Effector memory CD4-positive, alpha-beta T cell (primary cell): ENCODE measurements at regions not wholly inside any gene's neighbourhood (a gene's known extent, or its start where the extent isn't known, plus 50 kb on each side); places are given as distances from the start of the nearest gene placed in this dataset.

ENCODE experiments used
- DNase-seq, 3 donors: peaks; one replicate each; pipeline ENCODE4 v3.0.0-alpha.2; 2020
- H3K27ac ChIP-seq: 2 replicates; pipeline ENCODE4 v1.7.0; 2013; ENCODE audit warnings: mild to moderate bottlenecking, low read length, moderate library complexity; ENCODE audit not compliant: insufficient read depth, poor library complexity, severe bottlenecking
- H3K27me3 ChIP-seq: replicated peaks from 2 replicates; pipeline ENCODE4 v1.7.0; 2013; ENCODE audit warnings: mild to moderate bottlenecking, low read length; ENCODE audit not compliant: insufficient read depth, control insufficient read depth, poor library complexity, severe bottlenecking
- H3K36me3 ChIP-seq: 2 replicates; pipeline ENCODE4 v1.7.0; 2013; ENCODE audit warnings: mild to moderate bottlenecking, low read length, moderate library complexity; ENCODE audit not compliant: control insufficient read depth, insufficient read depth
- H3K4me1 ChIP-seq: 2 replicates; pipeline ENCODE4 v1.7.0; 2013; ENCODE audit warnings: low read length, mild to moderate bottlenecking; ENCODE audit not compliant: control insufficient read depth, insufficient read depth, poor library complexity, severe bottlenecking
- H3K4me3 ChIP-seq: 2 replicates; pipeline ENCODE4 v1.7.0; 2013; ENCODE audit warnings: low read length, low read depth, mild to moderate bottlenecking; ENCODE audit not compliant: insufficient read depth, poor library complexity, severe bottlenecking
- H3K9me3 ChIP-seq: 2 replicates; pipeline ENCODE4 v1.7.0; 2013; ENCODE audit warnings: mild to moderate bottlenecking, low read length, moderate library complexity; ENCODE audit not compliant: control insufficient read depth

GRCh38 chr15:25181293-25182097, 226.7 kb downstream of the SNRPN start:
- Histone ChIP-seq H3K4me3 (no peak overlapping the region), H3K9me3 (no peaks in the 10 kb centered on the region), H3K36me3 (no peaks in the 10 kb centered on the region), H3K4me1 (no peaks in the 10 kb centered on the region), H3K27me3 (no peaks in the 10 kb centered on the region), H3K27ac (no peak overlapping the region)
- DNase-seq: no peak

- no peaks in the 10 kb centered on the region for H3K9me3 ChIP-seq
- H3K27ac ChIP-seq: no peak overlapping the region
- H3K4me1 ChIP-seq: no peaks in the 10 kb centered on the region
- no peaks in the 10 kb centered on the region for H3K36me3 ChIP-seq
- H3K27me3 ChIP-seq: no peaks in the 10 kb centered on the region
- no peak for DNase-seq
- no peak overlapping the region for H3K4me3 ChIP-seq
Observed at GRCh38 chr15:25182098-25182478, 227.3 kb downstream of the SNRPN start.

- no peak for DNase-seq
- Histone ChIP-seq H3K36me3 (no peaks in the 10 kb centered on the region), H3K4me3 (no peak overlapping the region), H3K4me1 (no peaks in the 10 kb centered on the region), H3K27me3 (no peaks in the 10 kb centered on the region), H3K27ac (no peak overlapping the region), H3K9me3 (no peaks in the 10 kb centered on the region)
Observed at GRCh38 chr15:25182736-25183445, 228.1 kb downstream of the SNRPN start.

- no peak overlapping the region for H3K27ac ChIP-seq
- H3K36me3 ChIP-seq: no peaks in the 10 kb centered on the region
- H3K27me3 ChIP-seq: no peaks in the 10 kb centered on the region
- H3K4me3 ChIP-seq: no peak overlapping the region
- H3K9me3 ChIP-seq: no peaks in the 10 kb centered on the region
- no peaks in the 10 kb centered on the region for H3K4me1 ChIP-seq
- DNase-seq: no peak
Observed at GRCh38 chr15:25183581-25184251, 228.9 kb downstream of the SNRPN start.

- no peaks in the 10 kb centered on the region for H3K27me3 ChIP-seq
- DNase-seq: no peak
Observed at GRCh38 chr15:25184356-25185155, 229.8 kb downstream of the SNRPN start.

GRCh38 chr15:25185156-25185710, 230.4 kb downstream of the SNRPN start:
- Histone ChIP-seq H3K4me1 (no peaks in the 10 kb centered on the region), H3K4me3 (no peak overlapping the region), H3K27ac (no peak overlapping the region), H3K9me3 (no peaks in the 10 kb centered on the region), H3K36me3 (no peaks in the 10 kb centered on the region), H3K27me3 (no peaks in the 10 kb centered on the region)
- no peak for DNase-seq

More at GRCh38 chr15:25184356-25185155, 229.8 kb downstream of the SNRPN start:
- no peaks in the 10 kb centered on the region for H3K9me3 ChIP-seq
- H3K36me3 ChIP-seq: no peaks in the 10 kb centered on the region
- H3K27ac ChIP-seq: no peak overlapping the region
- no peak overlapping the region for H3K4me3 ChIP-seq
- H3K4me1 ChIP-seq: no peaks in the 10 kb centered on the region

GRCh38 chr15:25185791-25186190, 231.0 kb downstream of the SNRPN start:
- DNase-seq: no peak
- Histone ChIP-seq H3K4me1 (no peaks in the 10 kb centered on the region), H3K27me3 (no peaks in the 10 kb centered on the region), H3K4me3 (no peak overlapping the region), H3K36me3 (no peaks in the 10 kb centered on the region), H3K9me3 (no peaks in the 10 kb centered on the region), H3K27ac (no peak overlapping the region)

- no peak overlapping the region for H3K27ac ChIP-seq
- no peak for DNase-seq
- no peaks in the 10 kb centered on the region for H3K4me1 ChIP-seq
- no peak overlapping the region for H3K4me3 ChIP-seq
- no peaks in the 10 kb centered on the region for H3K36me3 ChIP-seq
- H3K9me3 ChIP-seq: no peaks in the 10 kb centered on the region
- H3K27me3 ChIP-seq: no peaks in the 10 kb centered on the region
Observed at GRCh38 chr15:25186411-25186810, 231.6 kb downstream of the SNRPN start.

- Histone ChIP-seq H3K27me3 (no peaks in the 10 kb centered on the region), H3K4me3 (no peak overlapping the region), H3K27ac (no peak overlapping the region), H3K4me1 (no peaks in the 10 kb centered on the region), H3K9me3 (no peaks in the 10 kb centered on the region), H3K36me3 (no peaks in the 10 kb centered on the region)
- DNase-seq: no peak
Observed at GRCh38 chr15:25186906-25187645, 232.3 kb downstream of the SNRPN start.
